Ishikawa (cell line): ENCODE measurements at regions not wholly inside any gene's neighbourhood (a gene's known extent, or its start where the extent isn't known, plus 50 kb on each side); places are given as distances from the start of the nearest gene placed in this dataset.

Experiments
- CEBPB ChIP-seq: IDR thresholded peaks from 2 replicates; pipeline ENCODE4 v1.6.1; 2012
- CREB1 ChIP-seq: IDR thresholded peaks from 2 replicates; pipeline ENCODE4 v1.6.1; 2012; ENCODE audit warnings: low read depth
- EGR1 ChIP-seq: IDR thresholded peaks from 2 replicates; pipeline ENCODE4 v1.6.1; 2012
- EP300 ChIP-seq: IDR thresholded peaks from 2 replicates; pipeline ENCODE4 v1.6.1; 2012; ENCODE audit warnings: borderline replicate concordance
- FOXM1 ChIP-seq: IDR thresholded peaks from 2 replicates; pipeline ENCODE4 v1.6.1; 2012; ENCODE audit warnings: low read depth, borderline replicate concordance
- MAX ChIP-seq: IDR thresholded peaks from 2 replicates; pipeline ENCODE4 v1.6.1; 2012
- NFIC ChIP-seq: IDR thresholded peaks from 2 replicates; pipeline ENCODE4 v1.6.1; 2012
- RAD21 ChIP-seq: IDR thresholded peaks from 2 replicates; pipeline ENCODE4 v1.6.1; 2012; ENCODE audit warnings: low read depth
- REST ChIP-seq: IDR thresholded peaks from 2 replicates; pipeline ENCODE4 v1.6.1; 2012; ENCODE audit warnings: low read depth, mild to moderate bottlenecking
- TAF1 ChIP-seq: IDR thresholded peaks from 2 replicates; pipeline ENCODE4 v1.6.1; 2012; ENCODE audit warnings: low read depth, mild to moderate bottlenecking
- TCF12 ChIP-seq: IDR thresholded peaks from 2 replicates; pipeline ENCODE4 v1.6.1; 2012; ENCODE audit warnings: low read depth
- TEAD4 ChIP-seq: IDR thresholded peaks from 2 replicates; pipeline ENCODE4 v1.6.1; 2012
- USF1 ChIP-seq: IDR thresholded peaks from 2 replicates; pipeline ENCODE4 v1.6.1; 2012
- YY1 ChIP-seq: IDR thresholded peaks from 2 replicates; pipeline ENCODE4 v1.6.1; 2012; ENCODE audit warnings: low read depth
- ZBTB7A ChIP-seq: IDR thresholded peaks from 2 replicates; pipeline ENCODE4 v1.6.1; 2012; ENCODE audit warnings: low read depth

- no peak for TF ChIP-seq MAX
- no peak for TF ChIP-seq USF1
- no peak for TF ChIP-seq RAD21
- no peak for TF ChIP-seq ZBTB7A
- no peak for TF ChIP-seq TEAD4
Measured at GRCh38 chr1:74969566-74970135, 164.5 kb upstream of the LHX8 start.

GRCh38 chr1:74971982-74972381, 162.2 kb upstream of the LHX8 start:
- no peak for TF ChIP-seq FOXM1

GRCh38 chr1:74976491-74976890, 157.7 kb upstream of the LHX8 start:
- TF ChIP-seq TAF1, result no peak
- TF ChIP-seq MAX, result no peak
- TF ChIP-seq USF1, result no peak
- TF ChIP-seq CREB1, result no peak
- TF ChIP-seq REST, result no peak
- TF ChIP-seq YY1, result no peak
- TF ChIP-seq CEBPB, result no peak
- TF ChIP-seq EP300, result no peak
- no peak for TF ChIP-seq TEAD4
- TF ChIP-seq RAD21, result no peak
- no peak for TF ChIP-seq EGR1
- TF ChIP-seq ZBTB7A, result no peak
- TF ChIP-seq FOXM1, result no peak
- no peak for TF ChIP-seq TCF12
- no peak for TF ChIP-seq NFIC

GRCh38 chr1:74995821-74996220, 138.4 kb upstream of the LHX8 start:
- no peak for TF ChIP-seq TCF12
- no peak for TF ChIP-seq TEAD4
- TF ChIP-seq RAD21, result no peak
- TF ChIP-seq REST, result no peak
- no peak for TF ChIP-seq NFIC
- TF ChIP-seq ZBTB7A, result no peak
- no peak for TF ChIP-seq TAF1
- TF ChIP-seq CEBPB, result no peak
- no peak for TF ChIP-seq CREB1
- no peak for TF ChIP-seq USF1
- TF ChIP-seq FOXM1, result no peak
- TF ChIP-seq EGR1, result no peak
- TF ChIP-seq MAX, result no peak
- no peak for TF ChIP-seq YY1
- TF ChIP-seq EP300, result no peak

- TF ChIP-seq MAX (no peak), CREB1 (no peak), CEBPB (no peak), TCF12 (no peak), REST (no peak), USF1 (no peak), ZBTB7A (no peak), YY1 (no peak), FOXM1 (no peak), TEAD4 (no peak), TAF1 (no peak), NFIC (no peak), RAD21 (no peak), EGR1 (no peak), EP300 (no peak)
Measured at GRCh38 chr1:75010547-75010946, 123.6 kb upstream of the LHX8 start.
